Ishikawa (cell line): ENCODE measurements at regions not wholly inside any gene's neighbourhood (a gene's known extent, or its start where the extent isn't known, plus 50 kb on each side); places are given as distances from the start of the nearest gene placed in this dataset.

Source experiments
- CEBPB ChIP-seq: IDR thresholded peaks from 2 replicates; pipeline ENCODE4 v1.6.1; 2012
- CREB1 ChIP-seq: IDR thresholded peaks from 2 replicates; pipeline ENCODE4 v1.6.1; 2012; ENCODE audit warnings: low read depth
- EGR1 ChIP-seq: IDR thresholded peaks from 2 replicates; pipeline ENCODE4 v1.6.1; 2012
- EP300 ChIP-seq: IDR thresholded peaks from 2 replicates; pipeline ENCODE4 v1.6.1; 2012; ENCODE audit warnings: borderline replicate concordance
- FOXM1 ChIP-seq: IDR thresholded peaks from 2 replicates; pipeline ENCODE4 v1.6.1; 2012; ENCODE audit warnings: low read depth, borderline replicate concordance
- NFIC ChIP-seq: IDR thresholded peaks from 2 replicates; pipeline ENCODE4 v1.6.1; 2012
- RAD21 ChIP-seq: IDR thresholded peaks from 2 replicates; pipeline ENCODE4 v1.6.1; 2012; ENCODE audit warnings: low read depth
- TAF1 ChIP-seq: IDR thresholded peaks from 2 replicates; pipeline ENCODE4 v1.6.1; 2012; ENCODE audit warnings: low read depth, mild to moderate bottlenecking
- TCF12 ChIP-seq: IDR thresholded peaks from 2 replicates; pipeline ENCODE4 v1.6.1; 2012; ENCODE audit warnings: low read depth
- TEAD4 ChIP-seq: IDR thresholded peaks from 2 replicates; pipeline ENCODE4 v1.6.1; 2012
- YY1 ChIP-seq: IDR thresholded peaks from 2 replicates; pipeline ENCODE4 v1.6.1; 2012; ENCODE audit warnings: low read depth
- ZBTB7A ChIP-seq: IDR thresholded peaks from 2 replicates; pipeline ENCODE4 v1.6.1; 2012; ENCODE audit warnings: low read depth
- TF ChIP-seq, protein P1 (sequence below): IDR thresholded peaks from 2 replicates; pipeline ENCODE4 v1.6.1; 2012; ENCODE audit warnings: low read depth, mild to moderate bottlenecking
- TF ChIP-seq, protein P2 (sequence below): IDR thresholded peaks from 2 replicates; pipeline ENCODE4 v1.6.1; 2012
- TF ChIP-seq, protein P3 (sequence below): IDR thresholded peaks from 2 replicates; pipeline ENCODE4 v1.6.1; 2012

DNA sequence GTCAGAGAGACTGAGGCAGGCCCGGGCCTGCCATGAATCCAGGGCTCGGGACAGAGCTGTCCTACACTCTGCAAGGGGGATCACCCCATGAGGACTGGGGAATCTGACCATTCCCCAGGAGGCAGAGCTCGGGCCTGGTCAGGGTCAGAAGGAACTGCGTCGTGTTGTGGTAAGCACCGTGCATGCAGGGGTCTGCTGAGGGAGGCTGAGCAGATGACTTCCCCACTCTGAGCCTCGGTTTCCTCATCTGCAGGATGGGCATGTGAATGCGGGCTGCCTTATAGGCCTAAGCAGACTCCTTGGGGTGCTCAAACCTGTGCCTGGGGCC is 61.6 kb upstream of the IQSEC1 start:
- TF ChIP-seq TCF12: no peak
- TF ChIP-seq CREB1: no peak
- TF ChIP-seq TAF1: no peak
- TF ChIP-seq TEAD4: no peak
- no peak for TF ChIP-seq RAD21
- TF ChIP-seq, protein P1, sequence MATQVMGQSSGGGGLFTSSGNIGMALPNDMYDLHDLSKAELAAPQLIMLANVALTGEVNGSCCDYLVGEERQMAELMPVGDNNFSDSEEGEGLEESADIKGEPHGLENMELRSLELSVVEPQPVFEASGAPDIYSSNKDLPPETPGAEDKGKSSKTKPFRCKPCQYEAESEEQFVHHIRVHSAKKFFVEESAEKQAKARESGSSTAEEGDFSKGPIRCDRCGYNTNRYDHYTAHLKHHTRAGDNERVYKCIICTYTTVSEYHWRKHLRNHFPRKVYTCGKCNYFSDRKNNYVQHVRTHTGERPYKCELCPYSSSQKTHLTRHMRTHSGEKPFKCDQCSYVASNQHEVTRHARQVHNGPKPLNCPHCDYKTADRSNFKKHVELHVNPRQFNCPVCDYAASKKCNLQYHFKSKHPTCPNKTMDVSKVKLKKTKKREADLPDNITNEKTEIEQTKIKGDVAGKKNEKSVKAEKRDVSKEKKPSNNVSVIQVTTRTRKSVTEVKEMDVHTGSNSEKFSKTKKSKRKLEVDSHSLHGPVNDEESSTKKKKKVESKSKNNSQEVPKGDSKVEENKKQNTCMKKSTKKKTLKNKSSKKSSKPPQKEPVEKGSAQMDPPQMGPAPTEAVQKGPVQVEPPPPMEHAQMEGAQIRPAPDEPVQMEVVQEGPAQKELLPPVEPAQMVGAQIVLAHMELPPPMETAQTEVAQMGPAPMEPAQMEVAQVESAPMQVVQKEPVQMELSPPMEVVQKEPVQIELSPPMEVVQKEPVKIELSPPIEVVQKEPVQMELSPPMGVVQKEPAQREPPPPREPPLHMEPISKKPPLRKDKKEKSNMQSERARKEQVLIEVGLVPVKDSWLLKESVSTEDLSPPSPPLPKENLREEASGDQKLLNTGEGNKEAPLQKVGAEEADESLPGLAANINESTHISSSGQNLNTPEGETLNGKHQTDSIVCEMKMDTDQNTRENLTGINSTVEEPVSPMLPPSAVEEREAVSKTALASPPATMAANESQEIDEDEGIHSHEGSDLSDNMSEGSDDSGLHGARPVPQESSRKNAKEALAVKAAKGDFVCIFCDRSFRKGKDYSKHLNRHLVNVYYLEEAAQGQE: no peak
- TF ChIP-seq YY1: no peak
- TF ChIP-seq CEBPB: no peak
- TF ChIP-seq, protein P2, sequence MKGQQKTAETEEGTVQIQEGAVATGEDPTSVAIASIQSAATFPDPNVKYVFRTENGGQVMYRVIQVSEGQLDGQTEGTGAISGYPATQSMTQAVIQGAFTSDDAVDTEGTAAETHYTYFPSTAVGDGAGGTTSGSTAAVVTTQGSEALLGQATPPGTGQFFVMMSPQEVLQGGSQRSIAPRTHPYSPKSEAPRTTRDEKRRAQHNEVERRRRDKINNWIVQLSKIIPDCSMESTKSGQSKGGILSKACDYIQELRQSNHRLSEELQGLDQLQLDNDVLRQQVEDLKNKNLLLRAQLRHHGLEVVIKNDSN: no peak
- TF ChIP-seq, protein P3, sequence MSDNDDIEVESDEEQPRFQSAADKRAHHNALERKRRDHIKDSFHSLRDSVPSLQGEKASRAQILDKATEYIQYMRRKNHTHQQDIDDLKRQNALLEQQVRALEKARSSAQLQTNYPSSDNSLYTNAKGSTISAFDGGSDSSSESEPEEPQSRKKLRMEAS: no peak
- TF ChIP-seq FOXM1: no peak
- TF ChIP-seq NFIC: no peak
- TF ChIP-seq ZBTB7A: no peak
- TF ChIP-seq EP300: no peak
- no peak for TF ChIP-seq EGR1

DNA sequence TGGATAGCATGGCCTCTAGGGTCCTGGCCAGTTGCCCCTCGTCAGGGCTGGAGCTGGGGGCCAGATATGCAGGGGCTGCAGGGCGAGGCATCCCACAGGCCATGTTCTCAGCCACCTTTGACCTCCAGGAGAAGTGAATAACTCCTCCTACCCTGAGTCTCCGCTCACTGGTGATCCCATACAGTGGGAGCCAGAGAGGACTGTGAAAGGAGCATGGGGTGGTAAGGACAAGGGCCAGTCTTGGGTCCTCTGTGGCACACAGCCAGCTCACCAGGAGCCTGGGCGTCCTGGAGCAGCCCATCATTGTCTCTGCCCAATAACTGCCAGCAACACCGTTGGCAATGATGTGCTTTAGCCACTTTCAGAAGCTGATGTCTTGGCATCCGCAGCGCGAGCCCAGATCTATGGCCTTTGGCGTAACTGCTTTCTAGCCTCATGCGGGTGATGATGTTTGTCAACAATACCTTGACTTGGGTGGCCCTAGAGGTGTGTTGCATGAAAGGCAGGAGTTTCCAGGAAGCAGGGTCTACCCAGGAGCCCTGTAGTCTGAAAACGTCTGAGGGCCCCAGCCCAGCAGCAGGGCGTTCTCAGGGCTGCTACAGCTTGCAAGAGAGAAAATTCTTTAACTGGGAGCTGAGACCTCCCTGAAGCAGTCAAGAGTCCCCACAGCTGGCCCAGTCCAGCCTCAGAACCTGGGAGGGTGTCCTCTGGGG is 61.1 kb upstream of the IQSEC1 start:
- no peak for TF ChIP-seq CREB1
- no peak for TF ChIP-seq ZBTB7A
- no peak for TF ChIP-seq NFIC
- TF ChIP-seq TAF1: no peak

DNA sequence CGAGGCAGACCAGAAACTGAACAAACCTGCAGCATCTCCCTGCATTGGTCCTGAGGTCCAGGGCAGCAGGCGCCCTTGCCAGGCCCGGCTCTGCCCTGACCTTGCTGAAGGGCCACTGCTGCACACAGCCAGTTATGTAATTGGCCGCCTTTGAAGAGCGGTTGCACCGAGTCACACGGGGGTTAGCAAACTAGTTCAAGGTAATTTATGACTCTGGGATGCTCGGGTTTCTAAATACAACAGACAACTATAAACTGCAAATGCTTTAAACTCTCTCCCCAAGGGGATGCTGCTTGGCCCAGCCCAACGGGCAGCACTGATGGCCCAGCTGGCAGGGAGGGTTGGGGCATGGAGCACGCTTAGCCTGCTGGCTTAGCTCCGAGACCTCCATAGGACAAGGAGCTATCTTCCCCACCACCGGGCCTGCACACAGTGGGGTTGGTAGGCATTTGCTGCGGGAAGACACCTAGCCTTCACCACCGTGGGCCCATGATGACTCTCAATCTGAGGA is 60.3 kb upstream of the IQSEC1 start:
- TF ChIP-seq YY1 (no peak), FOXM1 (no peak)
- TF ChIP-seq, protein P2: no peak

DNA sequence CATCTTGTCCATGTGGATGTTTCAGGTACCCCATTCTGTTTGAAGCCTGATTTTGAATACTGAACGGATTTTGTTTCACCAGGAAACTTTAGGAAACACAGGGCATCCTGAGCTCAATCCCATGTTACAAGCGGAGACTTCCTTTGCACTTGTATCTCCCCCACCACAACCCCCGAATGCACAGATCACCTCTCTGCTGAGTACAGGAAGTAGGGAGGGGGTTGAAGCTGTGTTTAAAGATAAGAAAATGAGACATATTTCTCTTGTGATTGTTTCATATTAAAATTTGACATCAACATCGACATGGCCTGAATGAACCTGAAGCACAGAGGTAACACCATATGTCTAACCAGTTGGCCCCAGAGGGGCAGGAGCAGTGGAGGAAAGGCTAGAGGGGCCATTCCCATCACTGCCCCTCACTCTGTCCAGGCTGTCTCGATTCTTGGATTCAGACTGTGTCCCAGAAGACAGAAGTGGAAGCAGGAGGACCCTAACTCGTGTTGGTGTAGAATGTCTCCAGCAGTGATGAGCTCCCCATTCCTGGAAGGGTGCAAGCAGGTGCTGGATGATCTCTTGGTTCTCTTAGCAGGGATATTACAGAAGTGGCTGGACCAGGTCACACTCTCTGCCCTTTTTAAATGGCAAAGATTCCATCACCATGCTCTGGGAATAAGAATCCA is 59.6 kb upstream of the IQSEC1 start:
- TF ChIP-seq NFIC (no peak), FOXM1 (no peak), CREB1 (no peak), CEBPB (no peak), RAD21 (no peak), YY1 (no peak), TCF12 (no peak)
- TF ChIP-seq, protein P1: no peak
- TF ChIP-seq, protein P3: no peak
- TF ChIP-seq, protein P2: no peak

DNA sequence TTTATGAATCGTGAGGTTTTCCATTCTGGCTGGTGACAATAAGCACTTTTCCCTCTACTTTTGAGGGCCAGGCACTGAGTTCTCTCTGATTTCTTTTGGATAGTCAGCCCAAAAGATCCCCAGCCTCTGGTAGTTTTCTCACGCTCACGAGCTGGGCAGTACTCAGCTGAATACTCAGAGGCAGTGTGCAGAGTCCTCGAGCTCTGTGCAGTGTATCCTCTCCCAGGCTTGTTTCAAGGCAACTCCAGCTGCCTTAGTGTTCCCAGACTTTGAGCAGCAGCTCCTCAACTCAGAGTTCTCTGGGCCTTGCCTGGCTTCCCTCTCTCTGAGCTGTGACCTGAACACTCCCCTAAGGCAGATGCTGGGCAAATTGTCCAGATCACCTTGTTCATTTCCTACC is 59.1 kb upstream of the IQSEC1 start:
- TF ChIP-seq, protein P2: no peak
- TF ChIP-seq TAF1 (no peak), YY1 (no peak), EP300 (no peak), NFIC (no peak), EGR1 (no peak), ZBTB7A (no peak), TEAD4 (no peak), TCF12 (no peak), FOXM1 (no peak), CREB1 (no peak)
- TF ChIP-seq, protein P3: no peak
